Heart right ventricle (tissue), 16 donors: ENCODE measurements at regions not wholly inside any gene's neighbourhood (a gene's known extent, or its start where the extent isn't known, plus 50 kb on each side); places are given as distances from the start of the nearest gene placed in this dataset.

ENCODE experiments used
- ATAC-seq, 8 donors: fragments of 200-7000 bp; cut with Tn5 transposase; one replicate each; pipeline ENCODE4 v1.9.1; 2020; ENCODE audit warnings: mild to moderate bottlenecking in 8 of 8, moderate library complexity in 8 of 8, moderate number of reproducible peaks in 1 of 8
- DNase-seq, 2 donors: peaks; one replicate each; pipeline ENCODE4 v3.0.0-alpha.2; 2020
- H3K27ac ChIP-seq, 10 donors: fragments of 200-600 bp; sonication (generic) in 2 of 10; one replicate each; pipeline versions ENCODE4 v1.5.0 to v1.8.0; 2020 to 2022; ENCODE audit warnings: mild to moderate bottlenecking in 3 of 10
- H3K27me3 ChIP-seq, 7 donors: fragments of 200-600 bp; one replicate each; pipeline ENCODE4 v1.8.0; 2021 to 2022; ENCODE audit warnings: mild to moderate bottlenecking in 2 of 7
- H3K36me3 ChIP-seq, 9 donors: fragments of 200-600 bp; sonication (generic) in 1 of 9; one replicate each; pipeline versions ENCODE4 v1.5.0 to v1.8.0; 2020 to 2022; ENCODE audit warnings: mild to moderate bottlenecking in 2 of 9
- H3K4me1 ChIP-seq, 9 donors: fragments of 200-600 bp; sonication (generic) in 1 of 9; one replicate each; pipeline versions ENCODE4 v1.5.0 to v1.8.0; 2020 to 2022; ENCODE audit warnings: mild to moderate bottlenecking in 4 of 9
- H3K4me3 ChIP-seq, 10 donors: fragments of 200-600 bp; sonication (generic) in 2 of 10; one replicate each; pipeline versions ENCODE4 v1.5.0 to v1.8.0; 2020 to 2022; ENCODE audit warnings: mild to moderate bottlenecking in 7 of 10, moderate library complexity in 2 of 10
- H3K9me3 ChIP-seq, 11 donors: fragments of 200-600 bp in 10 of 11; sonication (generic) in 2 of 11; one replicate each; pipeline versions ENCODE4 v1.5.0 to v1.8.0; 2013 to 2022; ENCODE audit warnings: mild to moderate bottlenecking in 2 of 11, control low read depth in 1 of 11, moderate library complexity in 1 of 11
- CTCF ChIP-seq, 9 donors: fragments of 200-600 bp; sonication (generic) in 2 of 9; IDR thresholded peaks; one replicate each; pipeline versions ENCODE4 v1.5.0 to v1.8.0; 2021 to 2022; ENCODE audit warnings: antibody characterized with exemption in 9 of 9, mild to moderate bottlenecking in 5 of 9, moderate library complexity in 1 of 9
- WGBS, 2 donors: extraction: QIAGEN DNeasy Blood & Tissue Kit; methylation state at CpG; one replicate each; pipeline ENCODE4 v1.1.7; 2013; ENCODE audit warnings: inconsistent platforms in 1 of 2; 5-methylcytosine and 5-hydroxymethylcytosine counted together
- intact Hi-C, 10 donors: fragments of 100-400 bp; cut with DNase I; formaldehyde crosslinking; loops; one replicate each; pipeline versions ENCODE4 v1.11.1 to v1.14.2; 2022
- donor health status: Arrhythmogenic right ventricular cardiomyopathy.
- donor health status: ischemic (EF 13 %, LVEDD 7.1; RV severe dilation, severe dysfunction).
- donor health status: healthy with polysubstance abuse.
- donor health status: DM: no; HTN: yes; CAD: no.
- donor health status: DM: no; HTN: no; CAD: no.
- donor health status: ischemic (EF 25% LVEDD 6.9; RV normal size, moderate dysfunction).
- donor health status: ischemic (EF 25% LVEDD 5.7; RV mildly dilated, moderate dysfunction).
- donor health status: healthy.
- donor health status: DM: yes; HTN: yes; CAD: no.
- donor health status: Ischemic cardiomyopathy.
- donor health status: ischemic (EF 35%, LVEDD 5.7; RV mildly dilated, moderate dysfunction).
- donor health status: nonischemic (EF 11% LVEDD 7.7; RV severe dilation, severe dysfunction).
- donor health status: DM: yes; HTN: yes; CAD: no.
- donor health status: PGD.
- donor health status: ischemic (EF 29% LVEDD 5.4; RV normal size, mild dysfunction).
- donor health status: nonischemic (EF 23%, LVEDD 6.1; RV moderate dilation, normal function).

- Histone ChIP-seq H3K27ac (no peak overlapping the region), H3K27me3 (peaks cover 0 to 5% (median 0%) of the 10 kb centered on the region in 7 donors), H3K4me1 (no peaks in the 10 kb centered on the region), H3K9me3 (no peaks in the 10 kb centered on the region), H3K4me3 (no peak overlapping the region), H3K36me3 (no peaks in the 10 kb centered on the region)
- intact Hi-C loops, result no loop called here
- ATAC-seq (no peak), DNase-seq (no peak)
- TF ChIP-seq CTCF (IDR thresholded peaks at IDR 0.05), result no peak
- WGBS, 2 donors, result 86 to 90% methylated on average over 3 of the region's 3 CpGs
Measured at GRCh38 chr1:182127656-182128055, 66.1 kb upstream of the ZNF648 start.

- H3K27ac ChIP-seq, result no peak overlapping the region
- ATAC-seq, result no peak
- peaks cover 0 to 5% (median 0%) of the 10 kb centered on the region in 7 donors for H3K27me3 ChIP-seq
- TF ChIP-seq CTCF (IDR thresholded peaks at IDR 0.05), result no peak
- no peak for DNase-seq
- no peaks in the 10 kb centered on the region for H3K9me3 ChIP-seq
- intact Hi-C loops, result no loop called here
- no peak overlapping the region for H3K4me3 ChIP-seq
- H3K4me1 ChIP-seq, result no peaks in the 10 kb centered on the region
- no peaks in the 10 kb centered on the region for H3K36me3 ChIP-seq
- 59 to 62% methylated on average over 2 of the region's 2 CpGs for WGBS, 2 donors
Measured at GRCh38 chr1:182126272-182126800, 64.8 kb upstream of the ZNF648 start.

GRCh38 chr1:182122913-182123260 lies 61.4 kb upstream of the ZNF648 start:
- TF ChIP-seq CTCF (IDR thresholded peaks at IDR 0.05), result no peak

GRCh38 chr1:182122256-182122912 lies 60.9 kb upstream of the ZNF648 start:
- WGBS, 2 donors, result 91 to 94% methylated on average over 1 of the region's 1 CpG
- H3K4me3 ChIP-seq, result no peak overlapping the region
- DNase-seq (no peak), ATAC-seq (no peak)
- no peak for TF ChIP-seq CTCF (IDR thresholded peaks at IDR 0.05)
- H3K9me3 ChIP-seq, result no peaks in the 10 kb centered on the region
- H3K36me3 ChIP-seq, result no peaks in the 10 kb centered on the region
- H3K27me3 ChIP-seq, result no peaks in the 10 kb centered on the region
- no peak overlapping the region for H3K27ac ChIP-seq
- intact Hi-C loops, result no loop called here
- H3K4me1 ChIP-seq, result no peaks in the 10 kb centered on the region

More at GRCh38 chr1:182122913-182123260, 61.4 kb upstream of the ZNF648 start:
- ATAC-seq (no peak), DNase-seq (no peak)
- Histone ChIP-seq H3K4me3 (no peak overlapping the region), H3K4me1 (no peaks in the 10 kb centered on the region), H3K27ac (no peak overlapping the region), H3K36me3 (no peaks in the 10 kb centered on the region), H3K9me3 (no peaks in the 10 kb centered on the region), H3K27me3 (no peaks in the 10 kb centered on the region)
- intact Hi-C loops, result no loop called here
